K562 (cell line): ENCODE measurements at regions not wholly inside any gene's neighbourhood (a gene's known extent, or its start where the extent isn't known, plus 50 kb on each side); places are given as distances from the start of the nearest gene placed in this dataset.

Experiments used
- ATAC-seq: fragments of 200-7000 bp; cut with Tn5 transposase; 3 replicates; pipeline ENCODE4 v1.9.1; 2020; ENCODE audit warnings: moderate library complexity
- BruUV-seq: library from RNA; stranded (reverse); fragments of 400-500 nt; replicated peaks from 2 replicates; lab custom pipeline; 2021; lab: Mats Ljungman, UMichigan
- CTCF ChIA-PET: fragments of 300-600 bp; formaldehyde crosslinking; extraction: SDS; loops from one replicate; lab custom pipeline; 2021; ENCODE audit warnings: low intra/inter-chr PET ratio; lab: Yijun Ruan, JAX
- POLR2A ChIA-PET: fragments of 300-600, 350-650 bp; sonication (Branson Sonifier 250); formaldehyde crosslinking; extraction: SDS; loops from one replicate; lab custom pipeline; 2021; ENCODE audit warnings: antibody characterized with exemption, inconsistent platforms; lab: Yijun Ruan, JAX
- DNase-seq, 4 experiments: peaks; one replicate each; pipeline versions ENCODE4 v3.0.0 to v3.0.0-alpha.2; 2011 to 2018; ENCODE audit warnings: low spot score in 3 of 4, mixed read lengths in 3 of 4; ENCODE audit errors: extremely low read depth in 1 of 4
- FAIRE-seq: peaks from 2 replicates; lab custom pipeline; 2011; peaks lifted over from hg19 to GRCh38; lab: Jason Lieb, UNC
- H2AFZ ChIP-seq: 2 replicates; pipeline ENCODE4 v1.6.0; 2011; ENCODE audit warnings: low read depth, low read length, control low read depth, inconsistent platforms
- H3K27ac ChIP-seq: fragments of 200-600 bp; 3 replicates; pipeline ENCODE4 v1.8.0; 2011; ENCODE audit warnings: low read depth, mild to moderate bottlenecking, control low read depth, inconsistent platforms, low read length, moderate library complexity, mixed read lengths; ENCODE audit errors: extremely low read depth
- H3K27me3 ChIP-seq, 2 experiments: fragments of 300-600 bp in 1 of 2; 2 replicates in 1 of 2; 3 replicates in 1 of 2; pipeline versions ENCODE4 v1.6.0 to v1.8.0; 2011; ENCODE audit warnings: inconsistent platforms in 2 of 2, low read length in 2 of 2, mild to moderate bottlenecking in 1 of 2, mixed read lengths in 1 of 2, moderate library complexity in 1 of 2; ENCODE audit not compliant: control insufficient read depth in 2 of 2, insufficient read depth in 2 of 2
- H3K36me3 ChIP-seq: fragments of 300-600 bp; 3 replicates; pipeline ENCODE4 v1.8.0; 2011; ENCODE audit warnings: mild to moderate bottlenecking, low read length, inconsistent platforms; ENCODE audit not compliant: control insufficient read depth, insufficient read depth
- H3K4me1 ChIP-seq, 2 experiments: fragments of 200-600 bp in 1 of 2; replicated peaks in 1 of 2; 2 replicates in 1 of 2; 3 replicates in 1 of 2; pipeline versions ENCODE4 v1.5.1 to v1.8.0; 2011; ENCODE audit warnings: inconsistent platforms in 2 of 2, low read length in 2 of 2, mild to moderate bottlenecking in 1 of 2, mixed read lengths in 1 of 2, moderate library complexity in 1 of 2; ENCODE audit not compliant: control insufficient read depth in 2 of 2, insufficient read depth in 2 of 2
- H3K4me2 ChIP-seq: 2 replicates; pipeline ENCODE4 v1.6.1; 2011; ENCODE audit warnings: low read length, control low read depth, inconsistent platforms, mixed read lengths; ENCODE audit not compliant: insufficient read depth
- H3K4me3 ChIP-seq: fragments of 200-600 bp; sonication (generic), shearing (Covaris generic); 2 replicates; pipeline ENCODE4 v1.5.1; 2016; ENCODE audit warnings: control low read depth, inconsistent platforms
- H3K79me2 ChIP-seq: fragments of 200-600 bp; 3 replicates; pipeline ENCODE4 v1.8.0; 2011; ENCODE audit warnings: low read length, inconsistent platforms; ENCODE audit not compliant: control insufficient read depth, insufficient read depth
- H3K9ac ChIP-seq, 2 experiments: 2 replicates each; pipeline versions ENCODE4 v1.6.0 to v1.6.1; 2011; ENCODE audit warnings: low read depth in 2 of 2, low read length in 2 of 2, control low read depth in 1 of 2, inconsistent platforms in 1 of 2, mild to moderate bottlenecking in 1 of 2, mixed read lengths in 1 of 2; ENCODE audit not compliant: insufficient read depth in 1 of 2
- H3K9me1 ChIP-seq: one replicate; pipeline ENCODE4 v1.6.0; 2011; ENCODE audit warnings: inconsistent platforms, mild to moderate bottlenecking, low read length, moderate library complexity; ENCODE audit not compliant: control insufficient read depth, insufficient read depth
- H3K9me3 ChIP-seq: replicated peaks from 2 replicates; pipeline ENCODE4 v1.5.1; 2011; ENCODE audit warnings: low read depth, low read length, inconsistent platforms; ENCODE audit not compliant: control insufficient read depth, insufficient read depth
- H4K20me1 ChIP-seq: replicated peaks from 2 replicates; pipeline ENCODE4 v1.6.1; 2011; ENCODE audit warnings: low read length, inconsistent platforms, mixed read lengths; ENCODE audit not compliant: control insufficient read depth, insufficient read depth
- BRD4 ChIP-seq: fragments of 200-600 bp; sonication (generic); IDR thresholded peaks from 2 replicates; pipeline ENCODE4 v1.6.1; 2017; ENCODE audit warnings: inconsistent platforms
- CEBPB ChIP-seq: fragments of 450-650 bp; IDR thresholded peaks from 2 replicates; pipeline ENCODE4 v1.6.1; 2016; ENCODE audit warnings: missing genetic modification characterization, missing compliant biosample characterization
- CEBPG ChIP-seq, 3 experiments: fragments of 200-800 bp in 1 of 3; sonication (Bioruptor generic) in 1 of 3; sonication (generic) in 1 of 3; formaldehyde crosslinking in 1 of 3; IDR thresholded peaks in 2 of 3; conservative IDR thresholded peaks in 1 of 3; 2 replicates each; pipeline versions ENCODE4 v1.6.1 to v1.8.0; 2016 to 2022; ENCODE audit warnings: missing compliant biosample characterization in 2 of 3, missing genetic modification characterization in 2 of 3, mild to moderate bottlenecking in 1 of 3, missing genetic modification reagents in 1 of 3
- HDGF ChIP-seq: fragments of 450-650 bp; IDR thresholded peaks from 2 replicates; pipeline ENCODE4 v1.6.1; 2016
- L3MBTL2 ChIP-seq: fragments of 450-650 bp; IDR thresholded peaks from 2 replicates; pipeline ENCODE4 v1.6.1; 2016; ENCODE audit warnings: mild to moderate bottlenecking, moderate library complexity
- PURB ChIP-seq: sonication (generic); formaldehyde crosslinking; IDR thresholded peaks from 2 replicates; pipeline ENCODE4 v1.9.0; 2021; ENCODE audit warnings: low read depth, mild to moderate bottlenecking, missing genetic modification reagents
- ZNF174 ChIP-seq: fragments of 250-450 bp; sonication (Bioruptor Pico); IDR thresholded peaks from 2 replicates; pipeline ENCODE4 v1.4.0; 2020; ENCODE audit warnings: mild to moderate bottlenecking
- whole genome bisulfite sequencing: fragments of 100-300 bp; shearing (Covaris generic); methylation state at CpG from one replicate; pipeline ENCODE4 v1.1.6; 2016; ENCODE audit warnings: low coverage, mixed read lengths; ENCODE audit not compliant: insufficient coverage; ENCODE audit errors: missing lambda C conversion rate; 5-methylcytosine and 5-hydroxymethylcytosine counted together
- in situ Hi-C: fragments of 300-500 bp; cut with MboI; formaldehyde crosslinking; loops from 4 replicates; pipeline ENCODE4 v1.15.0; 2018; ENCODE audit warnings: inconsistent platforms, mixed read lengths
- intact Hi-C: fragments of 100-400 bp; cut with micrococcal nuclease; formaldehyde crosslinking; loops from 2 replicates; pipeline ENCODE4 v1.14.2; 2022

DNA sequence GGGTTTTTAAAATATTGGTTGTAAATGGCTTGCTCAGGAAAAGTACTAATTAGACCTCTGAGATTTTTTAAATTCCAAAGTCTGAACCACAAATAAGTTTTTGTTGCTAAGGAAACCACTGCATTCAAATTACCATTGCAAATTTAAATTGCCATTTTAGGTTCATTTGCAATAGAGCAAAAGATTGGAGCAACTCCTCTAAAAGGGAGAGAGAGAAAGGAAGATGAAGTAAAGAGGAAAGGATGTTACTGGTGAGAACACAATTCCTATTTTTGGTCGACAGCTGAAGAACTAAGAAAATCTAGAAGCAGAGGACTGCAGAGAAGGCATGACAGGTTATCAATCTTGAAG lies 74.9 kb downstream of the FOXI3 start (continued):
- TF ChIP-seq ZNF174 (no peak), CEBPB (tag) (no peak), HDGF (no peak), BRD4 (no peak), PURB (CRISPR knock-in tag) (no peak)
- TF ChIP-seq, all 486 proteins: peak for 0

DNA sequence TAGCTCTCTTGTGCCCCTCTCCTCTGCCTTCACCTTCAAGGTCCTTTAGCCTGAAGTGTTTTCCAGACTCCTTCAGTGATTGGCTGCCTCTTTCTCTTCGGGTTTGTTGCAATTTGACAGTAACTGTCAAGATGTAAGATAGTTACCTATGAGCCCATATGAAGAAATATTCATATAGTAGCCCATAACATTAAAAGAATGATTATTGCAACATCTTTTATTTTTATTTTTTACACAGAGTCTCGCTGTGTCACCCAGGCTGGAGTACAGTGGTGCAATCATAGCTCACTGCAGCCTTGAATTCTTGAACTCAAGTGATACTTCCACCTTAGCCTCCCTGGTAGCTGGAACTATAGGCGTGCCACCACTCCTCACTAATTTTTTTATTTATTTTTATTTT lies 80.5 kb downstream of the FOXI3 start:
- Histone ChIP-seq H3K27me3 (peaks cover 0 to 6% of the 10 kb centered on the region in 2 experiments; a peak in 2 of 5 replicates), H3K4me2 (no peak overlapping the region), H3K79me2 (no peaks in the 10 kb centered on the region), H3K9ac (no peak overlapping the region), H4K20me1 (no peaks in the 10 kb centered on the region), H3K4me3 (no peak overlapping the region), H3K9me1 (no peaks in the 10 kb centered on the region), H3K36me3 (no peaks in the 10 kb centered on the region), H3K27ac (no peak overlapping the region), H3K9me3 (no peaks in the 10 kb centered on the region), H2AFZ (no peak overlapping the region), H3K4me1 (no peaks in the 10 kb centered on the region)
- in situ Hi-C loops (no loop called here), intact Hi-C loops (no loop called here)
- 0% methylated on average over 3 of the region's 3 CpGs for WGBS
- TF ChIP-seq CEBPG (CRISPR knock-in tag; IDR thresholded peaks at IDR 0.05) (no peak), CEBPG (tag; conservative IDR thresholded peaks at IDR 0.05 in 1 of 2, IDR thresholded peaks at IDR 0.05 in 1 of 2) (peak in 1 of 2 experiments; percentile 21; a peak in 1 of 4 replicates), L3MBTL2 (no peak), CEBPB (tag) (peak; percentile 52; the same call in 1 of the 2 replicates)
- CTCF ChIA-PET, result no interaction called here
- ATAC-seq, result no peak
- FAIRE-seq, result no peak
- DNase-seq, result no peak
- POLR2A ChIA-PET, result no interaction called here
- BruUV-seq, result no TSS peak
